NCI-H2227 (cell line): ENCODE measurements at regions not wholly inside any gene's neighbourhood (a gene's known extent, or its start where the extent isn't known, plus 50 kb on each side); places are given as distances from the start of the nearest gene placed in this dataset.
"Not testable (repeated sequence)": the region's sequence is repeated elsewhere in the genome, so short reads cannot be mapped to it uniquely, and the experiment has no call there.

Source experiments
- DNase-seq: peaks from one replicate; lab custom pipeline; 2025; ENCODE audit not compliant: unreplicated experiment; lab: John Stamatoyannopoulos, UW

- DNase-seq: no peak
Measured at GRCh38 chr1:185441605-185442004, 124.6 kb upstream of the IVNS1ABP start.

DNA sequence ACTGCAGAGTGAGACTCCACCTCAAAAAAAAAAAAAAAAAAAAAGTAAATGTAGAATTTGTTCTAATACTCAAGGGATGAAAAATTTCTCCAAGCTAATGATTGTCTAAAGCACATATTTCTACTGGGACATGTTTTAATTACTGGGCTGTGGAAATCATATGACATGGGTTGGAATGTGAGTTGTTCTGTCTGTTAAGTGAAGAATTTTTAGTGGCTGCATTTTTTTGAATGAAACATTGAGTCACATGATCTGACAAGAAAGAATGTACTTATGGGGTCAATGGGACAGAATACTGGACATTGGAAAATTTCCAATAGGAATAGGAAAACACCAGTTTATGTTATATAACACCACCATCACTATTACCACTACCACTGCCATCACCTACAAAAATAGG, 123.8 kb upstream of the IVNS1ABP start:
- no peak for DNase-seq

GRCh38 chr1:185439727-185440415, 122.8 kb upstream of the IVNS1ABP start:
- no peak for DNase-seq

GRCh38 chr1:185438936-185439335, 121.9 kb upstream of the IVNS1ABP start:
- no peak for DNase-seq

DNA sequence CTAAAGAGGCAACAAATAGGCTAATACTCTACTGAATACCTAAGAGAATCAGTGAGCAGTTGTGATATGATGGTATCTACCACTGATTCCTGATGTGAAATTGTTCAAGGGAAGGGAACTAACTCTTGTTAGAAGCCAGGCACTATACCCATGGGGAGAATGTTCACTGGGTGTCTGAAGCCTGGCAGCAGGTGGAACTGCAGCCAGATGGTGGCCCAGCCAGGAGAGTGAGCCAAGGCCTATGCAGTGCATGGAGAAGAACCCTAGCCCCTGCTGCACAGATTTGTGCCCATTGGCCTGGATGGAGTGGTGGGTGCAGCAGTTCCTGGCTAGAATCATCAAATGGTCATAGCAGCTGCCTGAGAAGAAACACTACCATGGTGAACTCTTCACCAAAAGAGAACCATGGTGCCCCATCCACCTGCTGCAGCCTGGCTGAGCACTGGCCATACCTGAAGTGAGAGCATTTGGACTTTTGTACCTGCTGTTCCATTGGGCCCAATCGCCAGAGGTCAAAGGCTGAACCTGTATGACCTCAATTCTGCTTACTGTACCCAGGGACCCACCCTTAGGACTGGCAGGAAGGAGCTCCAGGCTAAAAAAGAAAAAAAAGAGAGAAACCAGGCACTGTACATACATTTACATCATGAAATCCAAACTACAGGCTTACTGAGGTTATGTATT, 118.8 kb upstream of the IVNS1ABP start:
- DNase-seq: no peak

GRCh38 chr1:185434721-185435120, 117.7 kb upstream of the IVNS1ABP start:
- DNase-seq: no peak

- no peak for DNase-seq
Measured at GRCh38 chr1:185433667-185434066, 116.6 kb upstream of the IVNS1ABP start.

DNA sequence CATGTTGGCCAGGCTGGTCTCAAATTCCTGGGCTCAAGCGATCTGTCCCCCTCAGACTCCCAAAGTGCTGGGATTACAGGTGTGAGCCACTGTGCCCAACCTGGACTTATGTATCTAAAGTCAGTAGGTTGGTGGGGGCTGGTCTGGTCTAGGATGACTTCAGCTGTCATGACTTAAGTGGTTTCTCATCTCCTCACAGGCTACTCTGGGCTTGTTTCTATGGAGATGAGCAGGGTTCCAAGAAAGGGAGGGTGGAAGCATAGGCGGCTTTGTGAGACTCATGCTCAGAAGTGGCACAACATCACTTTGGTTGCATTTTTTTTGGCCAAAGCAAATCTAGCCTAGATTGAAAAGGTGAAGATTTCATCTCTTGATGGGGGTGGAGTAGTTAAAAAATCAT, 115.9 kb upstream of the IVNS1ABP start:
- DNase-seq: no peak

GRCh38 chr1:185431612-185432011, 114.6 kb upstream of the IVNS1ABP start:
- DNase-seq: no peak

DNA sequence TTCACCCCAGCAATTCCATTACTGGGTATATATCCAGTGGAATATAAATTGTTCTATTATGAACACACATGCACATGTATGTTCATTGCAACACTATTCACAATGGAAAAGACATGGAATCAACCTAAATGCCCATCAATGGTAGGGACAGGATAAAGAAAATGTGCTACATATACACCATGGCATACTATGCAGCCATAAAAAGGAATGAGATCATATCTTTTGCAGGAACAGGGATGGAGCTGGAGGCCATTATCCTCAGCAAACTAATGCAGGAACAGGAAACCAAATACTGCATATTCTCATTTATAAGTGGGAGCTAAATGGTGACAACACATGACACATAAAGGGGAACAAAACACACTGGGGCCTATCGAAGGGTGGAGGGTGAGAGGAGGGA, 112.6 kb upstream of the IVNS1ABP start:
- not testable (repeated sequence) for DNase-seq

DNA sequence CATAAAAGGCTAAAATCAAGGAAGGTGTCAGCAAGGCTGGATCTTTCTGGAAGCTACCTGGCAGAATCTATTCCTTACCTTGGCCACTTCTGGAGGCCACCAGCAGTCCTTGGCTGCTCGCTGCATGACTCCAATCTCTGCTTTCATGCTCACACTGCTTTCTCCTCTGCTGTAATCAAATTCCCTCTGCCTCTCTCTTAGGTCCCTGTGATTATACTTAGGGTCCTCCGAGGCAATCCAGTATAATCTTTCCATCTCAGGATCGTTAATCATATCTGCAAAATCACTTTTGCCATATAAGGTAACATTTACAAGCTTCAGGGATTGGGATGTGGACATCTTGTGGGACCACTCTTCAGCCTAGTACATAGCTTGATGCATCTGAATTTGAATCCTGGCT, 110.7 kb upstream of the IVNS1ABP start:
- no peak for DNase-seq

DNA sequence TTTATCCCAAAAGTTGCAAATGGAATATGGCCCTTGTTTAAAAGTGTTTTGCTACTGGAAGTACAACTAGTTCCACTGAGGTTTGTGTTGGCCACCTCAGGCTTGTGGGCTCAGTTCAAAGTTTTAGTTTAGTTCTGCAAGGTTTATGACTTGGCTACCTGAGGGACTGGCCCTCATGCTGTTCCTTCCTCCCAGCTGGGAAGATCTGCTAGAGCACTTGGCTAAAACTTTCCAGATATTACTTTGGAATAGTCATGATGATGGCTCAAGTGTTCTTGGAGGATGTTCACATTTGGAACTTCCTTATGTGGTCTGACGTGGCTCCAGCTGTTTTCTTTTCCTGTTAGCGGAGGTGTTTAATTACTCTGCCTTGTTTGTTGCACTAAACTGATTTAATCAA, 110.2 kb upstream of the IVNS1ABP start:
- DNase-seq: no peak

GRCh38 chr1:185426848-185427247, 109.8 kb upstream of the IVNS1ABP start:
- DNase-seq: no peak

GRCh38 chr1:185425163-185425562, 108.1 kb upstream of the IVNS1ABP start:
- no peak for DNase-seq

- DNase-seq: peak; percentile 40
Measured at GRCh38 chr1:185421485-185422107, 104.6 kb upstream of the IVNS1ABP start.

DNA sequence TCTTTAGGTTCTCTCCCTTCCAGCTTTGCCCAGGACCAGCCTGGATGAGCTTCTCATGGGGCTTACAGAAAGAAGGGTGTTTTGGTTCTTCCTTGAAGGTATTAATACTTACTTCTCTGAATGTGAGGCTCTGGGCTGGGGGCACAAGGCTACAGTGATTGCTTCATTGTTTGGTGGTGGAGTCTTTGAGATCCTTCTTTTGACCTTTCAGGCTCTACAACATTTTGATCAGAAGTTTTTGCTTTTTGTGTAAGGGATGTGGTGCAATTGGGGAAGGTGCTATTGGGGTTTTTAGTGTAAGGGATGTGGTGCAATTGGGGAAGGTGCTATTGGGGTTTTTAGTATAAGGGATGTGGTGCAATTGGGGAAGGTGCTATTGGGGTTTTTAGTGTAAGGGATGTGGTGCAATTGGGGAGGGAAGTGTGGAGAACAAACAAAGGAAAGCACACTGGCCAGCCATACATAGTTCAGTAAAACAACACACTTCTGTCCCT, 103.6 kb upstream of the IVNS1ABP start:
- no peak for DNase-seq

DNA sequence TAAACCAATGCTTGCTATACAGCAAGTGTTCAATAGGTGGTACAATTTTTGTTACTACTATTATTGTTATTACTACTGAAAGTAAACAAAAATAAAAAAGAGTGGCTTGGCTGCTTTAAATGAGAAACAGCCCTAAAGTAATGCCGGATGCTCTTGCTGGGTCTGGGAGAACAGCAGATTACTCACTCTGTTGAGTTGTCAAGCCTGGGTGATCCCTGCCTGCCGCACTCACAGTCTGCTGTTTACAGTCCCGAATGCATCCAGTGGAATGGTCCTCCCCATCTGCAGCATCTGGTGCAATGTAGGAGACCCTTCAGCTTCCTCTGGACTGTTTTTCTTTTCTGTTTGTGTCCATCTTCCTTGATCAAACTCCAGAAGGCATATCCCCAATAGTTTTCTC, 102.7 kb upstream of the IVNS1ABP start:
- no peak for DNase-seq

DNA sequence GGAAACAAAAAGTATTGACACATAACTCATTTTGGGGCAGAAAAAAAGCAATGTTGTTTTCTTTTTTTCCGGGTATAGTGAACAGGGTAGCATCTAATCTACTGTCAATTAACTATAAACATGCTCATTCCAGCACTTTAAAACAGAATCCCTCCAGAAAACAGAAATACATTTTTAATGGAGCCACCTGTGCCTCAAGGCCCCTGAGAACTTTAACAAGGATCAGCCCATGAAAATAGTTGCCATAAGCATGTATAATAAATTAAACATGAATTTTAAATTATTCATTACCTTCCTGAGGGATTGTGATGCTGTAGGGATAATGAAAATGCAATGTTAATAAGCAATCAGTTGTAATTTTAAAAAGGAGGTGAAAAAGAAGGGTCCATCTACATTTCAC, 101.4 kb upstream of the IVNS1ABP start:
- no peak for DNase-seq

- no peak for DNase-seq
Measured at GRCh38 chr1:185412385-185413087, 95.5 kb upstream of the IVNS1ABP start.

DNA sequence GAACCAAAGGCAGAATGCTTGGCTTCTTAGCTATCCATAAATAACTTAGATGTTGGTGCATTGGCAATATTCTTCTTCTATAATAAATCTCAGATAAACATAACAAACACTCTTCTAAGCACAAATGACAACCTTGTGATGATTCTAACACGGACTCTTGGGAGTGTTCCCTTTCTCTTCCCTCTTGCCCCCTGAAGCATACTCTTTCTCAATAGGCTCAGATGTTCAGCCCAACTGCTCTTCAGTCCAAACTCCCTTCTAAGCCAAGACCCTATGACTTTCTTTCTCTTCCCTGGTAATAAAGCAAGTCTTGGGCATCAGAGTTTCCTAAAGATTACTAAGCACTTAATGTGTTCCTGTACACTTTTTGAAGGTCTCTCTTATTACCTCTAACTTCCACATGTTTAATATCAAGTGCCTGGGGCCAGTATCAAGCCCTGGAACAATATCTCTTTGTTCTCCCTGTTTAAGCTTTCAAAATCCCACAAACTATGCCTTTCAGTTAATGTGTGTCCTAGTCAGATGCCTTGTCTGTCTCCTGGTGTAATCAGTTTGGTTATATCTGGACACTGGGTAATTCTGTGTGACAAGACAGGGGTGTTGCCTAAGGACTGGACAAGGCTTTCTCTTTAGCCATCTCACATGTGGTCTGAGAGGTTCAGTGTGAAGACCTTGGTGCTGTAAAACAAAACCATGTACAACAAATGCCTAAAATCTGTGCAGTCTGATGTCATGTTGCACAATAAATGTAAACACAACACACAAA, 92.9 kb upstream of the IVNS1ABP start:
- DNase-seq: no peak

- no peak for DNase-seq
Measured at GRCh38 chr1:185409345-185409744, 92.3 kb upstream of the IVNS1ABP start.
